GM12891 (cell line): ENCODE measurements at regions not wholly inside any gene's neighbourhood (a gene's known extent, or its start where the extent isn't known, plus 50 kb on each side); places are given as distances from the start of the nearest gene placed in this dataset.

ENCODE experiments used
- PAX5 ChIP-seq: IDR thresholded peaks from 2 replicates; pipeline ENCODE4 v1.6.1; 2011; ENCODE audit warnings: low read length, moderate library complexity, mild to moderate bottlenecking; ENCODE audit not compliant: insufficient read depth, severe bottlenecking
- POLR2A ChIP-seq: IDR thresholded peaks from 2 replicates; pipeline ENCODE4 v1.6.1; 2011; ENCODE audit warnings: low read depth, low read length, control low read depth
- POLR2AphosphoS5 ChIP-seq: IDR thresholded peaks from 2 replicates; pipeline ENCODE4 v1.6.1; 2011; ENCODE audit warnings: low read depth, low read length, control low read depth
- POU2F2 ChIP-seq: IDR thresholded peaks from 2 replicates; pipeline ENCODE4 v1.6.1; 2011; ENCODE audit warnings: low read depth, mild to moderate bottlenecking, control low read depth, low read length, moderate library complexity
- SPI1 ChIP-seq: IDR thresholded peaks from 2 replicates; pipeline ENCODE4 v1.6.1; 2011; ENCODE audit warnings: low read depth, low read length, control low read depth
- TAF1 ChIP-seq: IDR thresholded peaks from 2 replicates; pipeline ENCODE4 v1.6.1; 2011; ENCODE audit warnings: low read depth, low read length, control low read depth

DNA sequence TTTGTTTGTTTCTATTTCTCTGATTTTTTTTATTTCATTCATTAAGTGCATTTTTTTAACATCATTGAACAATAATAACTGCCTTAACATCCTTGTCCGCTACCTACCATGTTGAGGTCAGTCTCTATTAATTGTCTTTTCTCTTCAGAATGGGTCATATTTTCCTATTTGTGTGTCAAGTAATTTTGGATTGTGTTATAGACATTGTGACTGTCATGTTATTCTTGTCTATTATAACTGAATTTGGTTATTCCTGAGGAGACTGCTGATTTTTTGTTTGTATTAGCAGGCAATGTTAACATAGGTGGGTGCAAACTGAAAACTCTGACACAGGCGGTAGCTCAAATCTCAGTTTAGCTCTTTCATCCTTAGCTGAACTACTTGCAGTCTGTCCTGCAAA, 169.9 kb downstream of the DICER1 start:
- TF ChIP-seq POLR2AphosphoS5 (no peak), POLR2A (no peak), TAF1 (no peak), SPI1 (no peak), PAX5 (no peak), POU2F2 (no peak)
